ENCODE measurements at regions not wholly inside any gene's neighbourhood (a gene's known extent, or its start where the extent isn't known, plus 50 kb on each side); places are given as distances from the start of the nearest gene placed in this dataset.

DNA sequence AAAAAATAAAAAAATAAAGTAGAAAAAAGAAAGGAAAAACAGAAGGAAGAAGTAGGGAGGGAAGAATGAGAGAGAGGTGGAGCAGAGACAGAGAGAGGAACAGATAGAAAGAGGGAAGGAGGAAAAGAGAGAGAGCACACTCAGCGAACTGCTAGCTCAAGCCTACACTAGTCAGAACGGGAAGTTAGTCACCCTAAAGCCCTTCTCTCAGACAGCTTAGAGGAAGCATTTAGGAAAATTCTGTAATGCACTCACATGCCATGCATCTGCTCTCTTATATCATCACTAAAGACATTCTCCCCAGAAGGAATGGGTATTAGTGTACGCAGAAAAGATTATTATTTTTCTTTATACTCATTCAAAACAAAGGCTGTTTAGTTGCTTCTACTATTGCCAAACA is 68.1 kb upstream of the SULT1C3 start:
- Histone ChIP-seq H3K9me2 (ENCODE audit: insufficient read depth) (no peaks in the 10 kb centered on the region), H3K36me3 (ENCODE audit: control insufficient read depth in 1 of 2, insufficient read depth in 2 of 2, low read length in 2 of 2) (no peaks in the 10 kb centered on the region), H3K27ac (ENCODE audit: low read depth, low read length) (no peak overlapping the region), H3K4me3 (replicated peaks in 1 of 2; ENCODE audit: low read depth in 1 of 2, low read length in 2 of 2) (no peak overlapping the region), H3K4me1 (ENCODE audit: control insufficient read depth in 1 of 2, insufficient read depth in 2 of 2, low read length in 2 of 2) (no peaks in the 10 kb centered on the region), H4K20me1 (ENCODE audit: insufficient read depth) (no peaks in the 10 kb centered on the region), H3K79me2 (ENCODE audit: insufficient read depth, low read length) (no peaks in the 10 kb centered on the region), H3K9me3 (ENCODE audit: control insufficient read depth in 1 of 2, insufficient read depth in 1 of 2, low read depth in 1 of 2, low read length in 2 of 2) (no peaks in the 10 kb centered on the region), H2AFZ (ENCODE audit: low read depth, low read length, poor library complexity, severe bottlenecking) (no peak overlapping the region), H3K9ac (ENCODE audit: low read length) (no peak overlapping the region), H3K27me3 (ENCODE audit: insufficient read depth, low read length) (no peaks in the 10 kb centered on the region), H3K4me2 (ENCODE audit: low read length) (no peak overlapping the region)
- ChIA-PET CTCF (interaction anchor here (0.5 kb wide), 1 partner anchor 13 kb away, joined by 4 read pairs; no protein-coding TSS in a partner anchor), POLR2A (no interaction called here), RAD21 (ENCODE audit: low non-redundant PET in 1 of 2, low total read pairs in 2 of 2, uncharacterized antibody in 2 of 2, unreplicated experiment in 2 of 2) (no interaction called here)
- DNase-seq (ENCODE audit: low read depth, low spot score): no peak
- intact Hi-C loops (cut with micrococcal nuclease): no loop called here
- ATAC-seq: no peak
- BruUV-seq (replicated peaks): no TSS peak
- TF ChIP-seq, protein P1, sequence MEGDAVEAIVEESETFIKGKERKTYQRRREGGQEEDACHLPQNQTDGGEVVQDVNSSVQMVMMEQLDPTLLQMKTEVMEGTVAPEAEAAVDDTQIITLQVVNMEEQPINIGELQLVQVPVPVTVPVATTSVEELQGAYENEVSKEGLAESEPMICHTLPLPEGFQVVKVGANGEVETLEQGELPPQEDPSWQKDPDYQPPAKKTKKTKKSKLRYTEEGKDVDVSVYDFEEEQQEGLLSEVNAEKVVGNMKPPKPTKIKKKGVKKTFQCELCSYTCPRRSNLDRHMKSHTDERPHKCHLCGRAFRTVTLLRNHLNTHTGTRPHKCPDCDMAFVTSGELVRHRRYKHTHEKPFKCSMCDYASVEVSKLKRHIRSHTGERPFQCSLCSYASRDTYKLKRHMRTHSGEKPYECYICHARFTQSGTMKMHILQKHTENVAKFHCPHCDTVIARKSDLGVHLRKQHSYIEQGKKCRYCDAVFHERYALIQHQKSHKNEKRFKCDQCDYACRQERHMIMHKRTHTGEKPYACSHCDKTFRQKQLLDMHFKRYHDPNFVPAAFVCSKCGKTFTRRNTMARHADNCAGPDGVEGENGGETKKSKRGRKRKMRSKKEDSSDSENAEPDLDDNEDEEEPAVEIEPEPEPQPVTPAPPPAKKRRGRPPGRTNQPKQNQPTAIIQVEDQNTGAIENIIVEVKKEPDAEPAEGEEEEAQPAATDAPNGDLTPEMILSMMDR (IDR thresholded peaks at IDR 0.05 in 2 of 3, conservative IDR thresholded peaks at IDR 0.05 in 1 of 3; ENCODE audit: borderline replicate concordance in 1 of 3, insufficient read depth in 1 of 3, low read depth in 2 of 3, low read length in 2 of 3): no peak
- TF ChIP-seq EZH2 (IDR thresholded peaks at IDR 0.05) (no peak), SIN3A (IDR thresholded peaks at IDR 0.05; ENCODE audit: low read depth) (no peak), EGR1 (IDR thresholded peaks at IDR 0.05; ENCODE audit: low read depth) (no peak)
- TF ChIP-seq, protein P2, sequence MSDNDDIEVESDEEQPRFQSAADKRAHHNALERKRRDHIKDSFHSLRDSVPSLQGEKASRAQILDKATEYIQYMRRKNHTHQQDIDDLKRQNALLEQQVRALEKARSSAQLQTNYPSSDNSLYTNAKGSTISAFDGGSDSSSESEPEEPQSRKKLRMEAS (IDR thresholded peaks at IDR 0.05): no peak

DNA sequence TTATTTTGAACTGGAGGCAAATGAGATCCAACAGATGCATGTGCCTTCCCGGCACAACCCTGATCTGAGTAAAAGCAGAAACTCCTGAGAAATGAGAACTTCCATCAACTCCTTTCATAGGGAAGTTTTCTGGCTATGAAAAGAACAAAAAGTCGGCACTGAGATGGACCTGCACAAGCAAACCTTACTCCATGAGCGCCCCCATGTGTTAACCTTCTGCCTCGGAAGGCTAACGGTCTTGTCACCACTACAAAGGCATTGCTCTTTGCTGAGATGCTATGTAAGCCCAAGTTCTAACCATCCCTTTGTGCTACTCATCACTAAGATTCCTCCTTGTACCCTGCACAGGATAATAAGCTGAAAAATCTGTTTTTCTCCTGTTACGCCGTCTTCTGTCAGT is 57.3 kb upstream of the SULT1C3 start:
- Histone ChIP-seq H3K9me2 (ENCODE audit: insufficient read depth) (no peaks in the 10 kb centered on the region), H3K4me3 (replicated peaks in 1 of 2; ENCODE audit: low read depth in 1 of 2, low read length in 2 of 2) (no peak overlapping the region), H3K27ac (ENCODE audit: low read depth, low read length) (no peak overlapping the region), H3K9me3 (ENCODE audit: control insufficient read depth in 1 of 2, insufficient read depth in 1 of 2, low read depth in 1 of 2, low read length in 2 of 2) (no peaks in the 10 kb centered on the region), H3K36me3 (ENCODE audit: control insufficient read depth in 1 of 2, insufficient read depth in 2 of 2, low read length in 2 of 2) (no peaks in the 10 kb centered on the region), H3K4me2 (ENCODE audit: low read length) (no peak overlapping the region), H3K9ac (ENCODE audit: low read length) (no peak overlapping the region), H3K79me2 (ENCODE audit: insufficient read depth, low read length) (no peaks in the 10 kb centered on the region), H4K20me1 (ENCODE audit: insufficient read depth) (no peaks in the 10 kb centered on the region), H2AFZ (ENCODE audit: low read depth, low read length, poor library complexity, severe bottlenecking) (no peak overlapping the region), H3K27me3 (ENCODE audit: insufficient read depth, low read length) (no peaks in the 10 kb centered on the region), H3K4me1 (ENCODE audit: control insufficient read depth in 1 of 2, insufficient read depth in 2 of 2, low read length in 2 of 2) (no peaks in the 10 kb centered on the region)
- ChIA-PET RAD21 (ENCODE audit: low non-redundant PET in 1 of 2, low total read pairs in 2 of 2, uncharacterized antibody in 2 of 2, unreplicated experiment in 2 of 2) (no interaction called here), POLR2A (no interaction called here), CTCF (no interaction called here)
- intact Hi-C loops (cut with micrococcal nuclease): loop anchor here (5.0 kb wide), 1 partner anchor 245 kb away; no protein-coding TSS in a partner anchor
- DNase-seq (ENCODE audit: low read depth, low spot score): peak; percentile 18
- no TSS peak for BruUV-seq (replicated peaks)
- ATAC-seq: peak; percentile 78
- TF ChIP-seq RAD21 (IDR thresholded peaks at IDR 0.05; ENCODE audit: low read depth) (peak; percentile 60), POLR2A (IDR thresholded peaks at IDR 0.05; ENCODE audit: borderline replicate concordance, extremely low read depth, insufficient read depth, insufficient read length) (no peak), SP1 (IDR thresholded peaks at IDR 0.05; ENCODE audit: low read depth) (no peak), EZH2phosphoT487 (IDR thresholded peaks at IDR 0.05; ENCODE audit: borderline replicate concordance) (no peak), CBX3 (IDR thresholded peaks at IDR 0.05; ENCODE audit: low read depth) (no peak), SIN3A (IDR thresholded peaks at IDR 0.05; ENCODE audit: low read depth) (no peak), YY1 (IDR thresholded peaks at IDR 0.05; ENCODE audit: extremely low read depth, insufficient replicate concordance, low read depth, low read length) (no peak), SRF (IDR thresholded peaks at IDR 0.05; ENCODE audit: low read depth) (no peak), EZH2 (IDR thresholded peaks at IDR 0.05) (no peak), FOSL1 (IDR thresholded peaks at IDR 0.05; ENCODE audit: low read depth) (no peak), CEBPB (IDR thresholded peaks at IDR 0.05; ENCODE audit: low read depth) (no peak), JUND (IDR thresholded peaks at IDR 0.05) (no peak)
- TF ChIP-seq, protein P3, sequence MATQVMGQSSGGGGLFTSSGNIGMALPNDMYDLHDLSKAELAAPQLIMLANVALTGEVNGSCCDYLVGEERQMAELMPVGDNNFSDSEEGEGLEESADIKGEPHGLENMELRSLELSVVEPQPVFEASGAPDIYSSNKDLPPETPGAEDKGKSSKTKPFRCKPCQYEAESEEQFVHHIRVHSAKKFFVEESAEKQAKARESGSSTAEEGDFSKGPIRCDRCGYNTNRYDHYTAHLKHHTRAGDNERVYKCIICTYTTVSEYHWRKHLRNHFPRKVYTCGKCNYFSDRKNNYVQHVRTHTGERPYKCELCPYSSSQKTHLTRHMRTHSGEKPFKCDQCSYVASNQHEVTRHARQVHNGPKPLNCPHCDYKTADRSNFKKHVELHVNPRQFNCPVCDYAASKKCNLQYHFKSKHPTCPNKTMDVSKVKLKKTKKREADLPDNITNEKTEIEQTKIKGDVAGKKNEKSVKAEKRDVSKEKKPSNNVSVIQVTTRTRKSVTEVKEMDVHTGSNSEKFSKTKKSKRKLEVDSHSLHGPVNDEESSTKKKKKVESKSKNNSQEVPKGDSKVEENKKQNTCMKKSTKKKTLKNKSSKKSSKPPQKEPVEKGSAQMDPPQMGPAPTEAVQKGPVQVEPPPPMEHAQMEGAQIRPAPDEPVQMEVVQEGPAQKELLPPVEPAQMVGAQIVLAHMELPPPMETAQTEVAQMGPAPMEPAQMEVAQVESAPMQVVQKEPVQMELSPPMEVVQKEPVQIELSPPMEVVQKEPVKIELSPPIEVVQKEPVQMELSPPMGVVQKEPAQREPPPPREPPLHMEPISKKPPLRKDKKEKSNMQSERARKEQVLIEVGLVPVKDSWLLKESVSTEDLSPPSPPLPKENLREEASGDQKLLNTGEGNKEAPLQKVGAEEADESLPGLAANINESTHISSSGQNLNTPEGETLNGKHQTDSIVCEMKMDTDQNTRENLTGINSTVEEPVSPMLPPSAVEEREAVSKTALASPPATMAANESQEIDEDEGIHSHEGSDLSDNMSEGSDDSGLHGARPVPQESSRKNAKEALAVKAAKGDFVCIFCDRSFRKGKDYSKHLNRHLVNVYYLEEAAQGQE (IDR thresholded peaks at IDR 0.05; ENCODE audit: low read depth): no peak
- TF ChIP-seq, protein P4, sequence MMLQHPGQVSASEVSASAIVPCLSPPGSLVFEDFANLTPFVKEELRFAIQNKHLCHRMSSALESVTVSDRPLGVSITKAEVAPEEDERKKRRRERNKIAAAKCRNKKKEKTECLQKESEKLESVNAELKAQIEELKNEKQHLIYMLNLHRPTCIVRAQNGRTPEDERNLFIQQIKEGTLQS (IDR thresholded peaks at IDR 0.05): no peak

All from HCT116 (cell line).